HG03039 (cell line): ENCODE measurements at regions not wholly inside any gene's neighbourhood (a gene's known extent, or its start where the extent isn't known, plus 50 kb on each side); places are given as distances from the start of the nearest gene placed in this dataset.

Source experiments
- ATAC-seq: cut with Tn5 transposase; IDR thresholded peaks from one replicate; pipeline ENCODE4 v1.9.1; 2021; ENCODE audit warnings: mild to moderate bottlenecking, moderate library complexity; ENCODE audit not compliant: unreplicated experiment

- no peak for ATAC-seq
Observed at GRCh38 chr4:187224560-187224959, 500.9 kb upstream of the FAT1 start.

- ATAC-seq, result no peak
Observed at GRCh38 chr4:187227907-187228704, 504.4 kb upstream of the FAT1 start.

GRCh38 chr4:187232196-187232595, 508.5 kb upstream of the FAT1 start:
- no peak for ATAC-seq

DNA sequence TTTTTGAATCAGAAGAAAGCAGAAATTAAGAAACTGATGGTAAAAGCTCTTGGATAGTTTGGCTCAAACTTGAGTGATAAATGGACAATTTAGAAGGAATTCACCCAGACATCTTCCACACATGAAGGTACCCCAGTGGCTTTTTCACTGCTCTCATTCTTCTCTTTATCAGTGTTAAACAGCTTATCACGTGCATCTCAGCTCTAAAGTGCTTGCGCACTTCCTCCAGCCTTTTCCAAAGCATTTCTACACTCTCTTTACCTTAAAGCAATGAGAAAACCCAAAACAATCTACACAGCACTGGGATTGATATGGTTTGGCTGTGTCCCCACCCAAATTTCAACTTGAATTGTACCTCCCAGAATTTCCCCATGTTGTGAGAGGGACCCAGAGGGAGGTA, 509.1 kb upstream of the FAT1 start:
- ATAC-seq, result no peak

GRCh38 chr4:187235456-187236170, 512.0 kb upstream of the FAT1 start:
- no peak for ATAC-seq

DNA sequence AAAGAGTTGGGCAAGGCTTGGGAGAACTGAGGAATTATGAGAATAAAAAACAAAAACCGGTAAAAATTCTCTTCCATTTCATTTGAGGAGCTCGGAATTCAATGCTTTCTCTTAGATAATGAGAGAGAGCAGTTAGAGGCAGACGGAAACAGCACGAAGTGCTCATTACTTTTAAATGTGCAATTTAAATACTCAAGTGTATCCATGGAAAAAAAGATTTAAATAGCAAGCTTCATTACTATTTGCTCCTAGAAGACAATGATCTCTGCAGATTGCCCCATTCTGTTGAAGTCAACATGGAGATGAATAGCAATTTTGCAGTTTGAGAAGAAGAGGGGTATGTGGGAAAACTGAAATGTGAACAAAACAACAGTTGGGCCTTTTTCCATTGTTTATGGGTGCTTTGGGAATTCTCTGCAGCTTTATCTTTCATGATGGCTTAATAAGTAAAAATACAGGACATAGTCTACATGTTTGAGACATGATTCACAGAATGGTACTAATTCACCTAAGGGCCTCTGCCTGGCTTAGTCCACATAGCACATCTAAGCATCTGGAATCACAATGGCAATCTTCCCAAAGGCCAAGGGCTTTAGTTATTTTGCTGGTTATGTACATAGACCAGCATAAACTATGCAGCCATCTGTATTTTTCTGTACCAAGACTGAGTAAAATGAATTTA, 512.7 kb upstream of the FAT1 start:
- no peak for ATAC-seq

DNA sequence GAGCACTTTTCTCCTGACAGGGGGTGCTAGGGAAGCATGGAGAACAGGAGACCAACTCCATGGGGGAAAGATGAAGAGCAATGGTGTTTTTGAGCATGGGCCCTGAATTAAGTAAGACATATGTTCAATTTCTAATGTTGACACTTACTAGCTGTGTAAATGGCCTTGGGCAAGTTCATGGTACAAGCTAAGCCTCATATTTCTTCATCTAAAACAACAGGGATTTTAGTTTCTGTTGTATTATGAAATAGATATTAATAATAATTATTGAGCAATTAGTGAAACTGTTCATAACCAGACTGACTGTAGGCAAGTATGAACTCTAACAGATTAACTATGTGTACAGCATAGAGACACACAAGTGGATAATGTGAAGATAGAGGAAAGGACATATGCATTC, 515.0 kb upstream of the FAT1 start:
- ATAC-seq, result no peak

DNA sequence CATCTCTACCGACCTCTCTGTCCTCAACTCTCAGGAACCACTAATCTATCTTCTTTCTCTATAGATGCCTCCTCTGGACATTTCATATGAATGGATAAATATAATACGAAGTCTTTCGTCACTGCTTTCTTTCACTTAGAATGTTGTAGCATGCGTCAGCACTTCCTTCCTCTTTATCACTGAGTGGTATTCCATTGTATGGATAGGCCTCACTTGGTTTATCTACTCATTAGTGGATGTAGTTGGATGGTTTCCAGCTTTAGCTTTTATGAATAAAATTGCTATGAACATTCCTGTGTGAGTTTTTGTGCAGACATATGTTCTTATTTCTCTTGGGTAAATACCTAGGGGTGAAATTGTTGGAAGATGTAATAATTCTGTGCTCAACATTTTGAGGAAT, 528.2 kb upstream of the FAT1 start:
- no peak for ATAC-seq

DNA sequence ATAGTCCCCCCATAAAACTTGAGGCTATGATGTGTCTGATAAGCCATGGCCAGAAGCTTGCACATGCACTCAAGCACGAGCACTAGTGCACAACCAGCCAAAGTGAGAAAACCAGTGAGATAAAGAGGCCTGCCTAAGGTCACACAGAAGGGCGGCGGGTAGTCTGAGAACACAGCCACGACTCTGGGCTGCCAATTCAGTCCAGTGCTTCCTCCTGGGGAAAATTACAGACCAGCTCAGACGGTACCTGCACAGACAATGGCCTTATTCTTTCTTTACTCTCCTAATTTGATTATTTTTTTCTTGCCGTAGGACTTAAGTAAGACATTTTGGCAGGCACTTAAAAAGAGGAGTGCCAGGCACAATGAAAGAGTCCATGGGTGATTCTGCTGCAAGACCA, 533.2 kb upstream of the FAT1 start:
- no peak for ATAC-seq

DNA sequence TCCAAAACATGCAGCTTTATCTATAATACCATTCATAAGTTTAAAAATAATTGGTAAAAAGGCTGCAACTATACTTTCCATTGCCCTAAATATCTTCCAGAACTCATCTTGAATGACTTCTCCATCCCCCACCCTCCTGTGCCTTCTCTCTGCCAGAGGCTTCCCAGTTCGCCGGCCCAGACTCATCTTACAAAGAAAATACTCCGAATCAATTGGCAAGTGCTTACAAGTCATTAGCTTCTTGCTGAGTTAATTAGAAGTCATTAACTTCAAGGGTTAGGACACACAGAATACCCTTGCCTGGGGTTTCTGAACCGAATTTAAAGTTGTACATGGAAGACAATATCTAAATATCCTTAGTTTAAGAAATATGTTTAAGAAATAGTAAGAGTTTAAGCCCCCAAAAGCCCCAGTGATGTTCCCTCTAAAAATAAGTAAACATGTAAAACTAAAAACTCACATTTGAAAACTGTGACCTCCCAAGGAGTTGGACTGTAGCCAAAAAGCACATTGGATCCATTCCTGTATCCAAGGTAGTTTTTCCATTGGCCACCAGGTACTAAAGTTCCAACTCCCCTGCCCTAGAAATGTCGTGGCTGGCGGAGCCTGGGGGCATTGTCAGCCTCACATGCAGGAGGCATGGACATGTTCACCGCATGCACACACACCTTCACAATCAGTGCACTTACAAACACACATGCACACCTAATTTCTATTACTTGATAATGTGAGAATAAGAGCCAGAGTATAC, 535.2 kb upstream of the FAT1 start:
- no peak for ATAC-seq

DNA sequence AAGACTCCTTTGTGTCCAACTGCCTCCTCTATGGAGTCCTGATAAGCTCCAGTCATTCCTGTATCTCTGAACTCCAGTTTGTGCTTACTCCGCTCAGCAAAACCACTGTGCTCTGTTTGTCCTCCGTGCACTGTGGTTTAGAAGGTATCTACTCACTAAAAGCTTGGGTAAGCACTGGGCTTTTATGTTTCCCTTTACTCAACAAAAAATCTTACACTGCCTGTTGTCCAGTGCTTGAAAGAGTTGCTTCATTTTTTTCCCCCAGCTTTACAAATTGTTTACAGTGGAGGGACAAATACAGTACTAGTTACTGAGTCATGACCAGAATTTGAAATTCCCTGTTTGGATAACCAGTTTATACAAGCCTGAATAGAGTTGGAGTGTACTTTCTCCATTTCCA, 545.3 kb upstream of the FAT1 start:
- no peak for ATAC-seq

DNA sequence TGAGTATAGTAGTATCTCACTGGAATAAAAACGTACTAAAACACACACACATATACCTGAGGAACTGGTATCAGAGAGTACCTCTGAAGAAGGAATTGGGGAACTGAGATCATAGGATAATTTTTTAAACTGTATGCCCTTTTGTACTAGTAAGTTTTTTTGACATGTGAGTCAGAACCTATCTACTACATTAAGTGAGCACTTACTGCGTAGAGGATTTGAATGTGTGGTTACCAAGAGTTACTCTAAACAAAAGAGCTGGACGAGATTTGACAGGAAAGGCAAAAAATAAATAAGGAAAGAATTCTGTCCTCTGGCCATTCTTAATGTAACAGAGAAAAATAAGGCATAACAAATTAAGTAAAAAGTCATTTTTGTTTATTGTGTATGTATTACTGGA, 546.5 kb upstream of the FAT1 start:
- no peak for ATAC-seq

- ATAC-seq, result no peak
Observed at GRCh38 chr4:187271848-187272247, 548.2 kb upstream of the FAT1 start.

GRCh38 chr4:187274153-187274552, 550.5 kb upstream of the FAT1 start:
- ATAC-seq, result no peak

- no peak for ATAC-seq
Observed at GRCh38 chr4:187276736-187277408, 553.2 kb upstream of the FAT1 start.

DNA sequence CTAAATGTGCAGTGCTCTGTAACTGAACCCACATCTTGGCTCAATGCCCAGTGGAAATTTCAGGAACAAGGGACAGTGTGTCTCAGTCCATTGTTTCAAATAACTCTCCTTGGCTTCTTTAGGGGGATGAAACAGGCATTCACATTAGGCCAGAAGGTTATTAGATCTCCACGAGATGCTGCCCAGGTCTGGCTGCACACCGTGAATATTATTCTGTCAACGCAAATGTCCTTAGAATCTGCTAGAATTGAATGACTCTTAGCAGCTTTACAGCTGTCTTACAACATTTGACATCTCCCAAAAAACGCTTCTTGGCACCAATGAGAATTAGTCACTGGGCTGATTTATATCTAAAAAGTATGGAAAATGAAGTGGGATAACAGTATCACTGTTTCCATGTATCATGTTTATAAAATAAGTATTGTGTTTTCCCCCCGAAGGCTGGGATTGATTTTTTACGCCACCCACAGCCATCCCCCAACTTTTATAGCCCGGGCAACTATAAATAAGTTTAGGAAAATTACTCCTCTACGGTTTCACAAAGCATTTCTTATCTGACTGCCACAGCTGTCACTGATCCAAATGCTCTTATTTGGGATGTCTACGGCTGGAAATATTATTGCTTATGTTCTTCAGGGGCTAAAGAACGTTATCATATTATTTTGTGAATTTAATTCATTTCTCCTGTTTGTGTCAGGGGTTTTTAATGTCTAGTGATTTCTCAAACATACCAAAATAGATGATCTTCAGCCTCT, 559.7 kb upstream of the FAT1 start:
- no peak for ATAC-seq

DNA sequence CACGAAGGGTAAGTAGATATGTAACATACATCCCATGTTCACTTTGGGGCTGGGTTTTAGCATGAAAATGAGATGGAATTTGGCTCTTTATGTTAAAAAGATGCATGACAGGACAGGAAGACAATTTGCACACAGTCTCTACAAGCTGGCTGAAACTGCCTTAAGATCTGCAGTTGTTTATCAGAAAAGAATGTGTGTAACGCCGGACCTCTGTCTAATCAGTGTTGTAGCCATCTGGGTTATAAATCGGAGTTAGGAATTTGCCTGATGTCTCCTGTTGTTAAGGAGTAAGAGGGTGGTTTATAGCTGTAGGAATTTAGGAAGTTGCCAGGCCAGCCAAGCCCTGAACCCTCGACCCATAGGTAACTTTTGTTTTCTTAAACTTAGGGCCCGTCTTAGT, 562.9 kb upstream of the FAT1 start:
- ATAC-seq, result no peak

- ATAC-seq, result no peak
Observed at GRCh38 chr4:187289371-187289770, 565.7 kb upstream of the FAT1 start.

DNA sequence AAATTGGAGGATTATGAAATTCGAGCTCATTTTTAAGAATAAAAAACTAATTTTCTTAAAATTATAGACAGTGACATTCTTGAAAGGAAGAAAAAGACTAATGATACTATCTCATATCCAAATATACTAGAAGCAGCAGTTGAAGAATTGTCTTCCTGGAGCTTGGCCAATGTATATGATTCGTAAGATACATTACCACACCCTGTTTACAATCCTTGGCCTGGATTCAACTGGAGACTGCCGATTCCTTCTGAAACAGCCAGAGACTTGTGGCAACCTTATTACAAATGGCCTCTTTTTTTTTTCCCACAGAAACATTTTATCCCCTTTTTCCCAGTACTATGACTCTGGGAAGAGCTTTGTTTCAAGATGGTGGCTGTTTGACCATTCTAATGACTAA, 571.2 kb upstream of the FAT1 start:
- ATAC-seq, result no peak

- no peak for ATAC-seq
Observed at GRCh38 chr4:187301923-187302322, 578.3 kb upstream of the FAT1 start.
